Stimulated activated CD4-positive, alpha-beta T cell treated with anti-CD3 and anti-CD28 coated beads, Interleukin-4, amount 100 ng/mL, for 48 hours (primary cell): ENCODE measurements at regions not wholly inside any gene's neighbourhood (a gene's known extent, or its start where the extent isn't known, plus 50 kb on each side); places are given as distances from the start of the nearest gene placed in this dataset.
A peak's percentile ranks its signal among the peaks of the same experiment; 100 is the strongest.

Source experiments
- DNase-seq, 2 donors: peaks; one replicate each; pipeline ENCODE4 v3.0.0-alpha.2; 2020; ENCODE audit warnings: low read depth in 2 of 2

DNA sequence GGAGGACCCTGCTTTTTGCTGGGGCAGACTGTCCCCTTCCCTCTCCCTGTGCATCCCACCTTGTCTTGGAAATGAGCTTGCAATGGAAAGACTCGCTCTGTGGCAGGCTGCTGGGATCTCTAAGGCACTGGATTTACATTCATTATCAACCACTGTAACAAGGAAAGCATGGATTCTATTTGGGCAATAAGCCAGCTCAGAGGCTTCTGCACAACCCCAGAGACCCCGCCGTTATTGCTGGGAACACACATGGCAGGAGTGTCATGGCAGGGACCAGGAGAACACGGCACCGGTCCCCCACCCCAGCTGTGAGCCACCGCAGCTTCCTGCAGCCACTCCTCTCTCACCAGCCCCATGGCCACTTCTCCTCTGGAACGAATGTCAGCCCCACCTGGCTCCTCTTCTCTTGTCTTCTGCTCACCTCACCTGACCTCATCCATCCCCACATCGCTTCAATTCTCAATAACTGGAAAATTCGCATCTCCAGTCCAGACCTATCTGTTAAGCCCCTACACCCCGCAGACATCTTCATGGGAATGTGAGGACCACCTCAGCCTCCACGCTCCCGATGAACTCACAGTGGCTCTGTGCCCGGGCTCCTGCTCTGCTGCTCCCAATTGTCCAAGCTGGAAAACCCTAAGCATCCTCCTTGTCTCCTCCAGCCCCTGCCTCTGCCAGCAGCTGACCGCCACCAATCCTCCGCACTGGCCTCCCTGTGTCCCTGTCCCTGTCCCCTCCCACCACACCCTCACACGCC, 181.5 kb downstream of the USP12 start:
- no peak for DNase-seq

GRCh38 chr13:26989261-26989956, 182.2 kb downstream of the USP12 start:
- no peak for DNase-seq

- no peak for DNase-seq
Observed at GRCh38 chr13:26988059-26988769, 183.4 kb downstream of the USP12 start.

DNA sequence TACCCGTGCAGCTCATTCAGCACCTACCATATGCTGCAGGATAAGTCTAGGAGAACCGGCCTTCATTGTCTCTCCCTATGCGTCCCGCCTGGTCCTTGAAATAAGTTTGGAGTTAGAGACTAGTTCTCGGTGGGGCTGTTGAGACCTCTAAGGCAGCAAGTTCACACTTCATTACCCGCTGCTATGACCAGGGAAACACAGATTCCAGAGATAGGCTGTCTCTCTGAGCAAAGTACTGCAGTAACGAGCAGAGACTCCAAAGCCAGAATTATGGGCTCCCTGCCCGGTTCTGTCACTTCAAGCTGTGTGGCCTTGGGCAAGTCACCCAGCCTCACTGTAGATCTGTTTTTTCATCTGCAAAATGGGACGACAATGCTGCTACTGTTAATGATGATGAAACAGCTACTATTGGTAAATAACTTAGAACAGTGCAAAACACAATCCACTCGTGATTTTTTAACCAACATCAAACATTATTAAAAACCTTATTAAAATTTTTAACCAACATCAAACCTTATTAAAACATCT, 184.1 kb downstream of the USP12 start:
- DNase-seq, result no peak

DNA sequence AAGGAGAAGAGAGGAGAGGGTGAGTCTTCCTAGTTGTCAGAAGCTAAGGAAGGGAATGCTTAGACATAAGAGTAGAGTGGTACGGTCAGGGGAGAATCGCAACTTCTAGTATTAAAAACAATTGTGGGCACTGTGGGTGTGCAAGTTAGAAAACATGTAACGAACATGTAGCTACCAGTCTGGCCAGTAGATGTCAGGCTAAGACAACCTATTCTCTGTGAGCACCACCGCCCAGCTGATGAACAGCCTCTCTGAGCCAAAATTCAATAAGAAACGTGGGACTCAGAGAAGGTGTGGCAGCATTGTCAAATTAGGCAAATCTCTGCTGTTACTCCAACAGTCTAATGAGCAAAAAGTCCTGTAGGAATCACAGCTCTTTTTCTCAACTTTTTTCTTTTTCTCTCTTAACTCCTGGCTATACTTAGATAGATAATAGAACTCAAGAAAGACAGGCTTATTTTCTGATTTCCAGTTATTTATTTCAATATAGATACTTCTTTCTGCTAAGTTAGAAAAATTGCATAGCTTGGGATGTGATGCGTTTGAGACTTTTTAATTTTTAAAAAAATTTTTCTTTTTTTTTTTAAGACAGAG, 186.2 kb downstream of the USP12 start:
- peak; percentile 46 to 49 for DNase-seq

DNA sequence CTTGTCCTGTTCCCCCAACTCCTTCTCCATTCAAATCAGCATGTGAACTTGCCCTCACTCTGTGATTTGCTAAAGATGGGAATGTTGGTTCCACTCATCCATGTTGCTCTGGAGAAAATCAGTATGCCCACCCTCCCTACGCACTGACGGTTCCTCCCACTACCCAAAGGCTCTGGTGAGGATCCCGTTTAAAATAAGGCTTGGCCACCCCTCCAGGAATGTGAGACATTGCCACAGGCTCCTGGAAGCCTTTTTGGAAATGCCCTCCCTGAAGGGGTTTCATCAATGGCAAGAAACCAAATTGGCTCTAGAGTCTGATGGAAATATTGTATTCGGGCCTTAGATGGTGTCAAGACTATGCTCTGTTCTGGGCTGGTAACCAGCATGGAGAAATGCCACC, 187.3 kb downstream of the USP12 start:
- no peak for DNase-seq

DNA sequence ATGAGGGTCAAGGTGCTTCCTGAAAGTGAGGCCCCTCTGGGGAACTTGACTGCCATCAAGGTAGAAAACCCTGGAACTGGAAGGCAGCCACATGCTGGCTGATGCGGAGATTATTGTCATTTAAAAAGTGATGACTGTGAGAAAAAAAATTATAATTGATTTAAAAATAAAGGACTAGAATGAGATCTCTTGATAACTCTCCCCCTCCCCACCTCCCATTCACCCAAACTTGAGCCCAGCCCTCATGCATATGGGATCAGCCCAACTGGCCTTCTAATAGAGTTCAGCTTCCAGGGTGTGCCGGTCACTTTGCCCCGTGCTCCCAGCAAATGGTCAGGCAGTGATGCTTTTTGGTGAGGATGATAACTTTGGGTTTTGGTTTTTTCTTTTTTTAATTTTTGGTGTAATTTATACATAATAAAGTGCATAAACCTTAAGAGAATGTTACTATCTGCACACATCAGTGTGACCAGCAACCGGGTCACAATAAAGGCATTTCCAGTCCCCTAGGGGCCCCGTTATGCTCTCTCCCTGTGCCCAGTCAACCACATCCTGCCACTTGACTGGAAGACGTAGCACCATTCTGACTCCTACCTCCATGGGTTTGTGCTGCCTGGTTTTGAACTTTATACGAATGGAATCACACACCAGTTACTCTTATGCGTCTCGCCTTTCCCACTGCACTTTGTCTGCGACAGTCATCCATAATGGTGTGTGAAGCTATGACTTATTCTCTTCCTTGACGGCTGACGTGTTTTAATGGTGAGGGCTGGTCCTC, 187.9 kb downstream of the USP12 start:
- DNase-seq, result no peak

DNA sequence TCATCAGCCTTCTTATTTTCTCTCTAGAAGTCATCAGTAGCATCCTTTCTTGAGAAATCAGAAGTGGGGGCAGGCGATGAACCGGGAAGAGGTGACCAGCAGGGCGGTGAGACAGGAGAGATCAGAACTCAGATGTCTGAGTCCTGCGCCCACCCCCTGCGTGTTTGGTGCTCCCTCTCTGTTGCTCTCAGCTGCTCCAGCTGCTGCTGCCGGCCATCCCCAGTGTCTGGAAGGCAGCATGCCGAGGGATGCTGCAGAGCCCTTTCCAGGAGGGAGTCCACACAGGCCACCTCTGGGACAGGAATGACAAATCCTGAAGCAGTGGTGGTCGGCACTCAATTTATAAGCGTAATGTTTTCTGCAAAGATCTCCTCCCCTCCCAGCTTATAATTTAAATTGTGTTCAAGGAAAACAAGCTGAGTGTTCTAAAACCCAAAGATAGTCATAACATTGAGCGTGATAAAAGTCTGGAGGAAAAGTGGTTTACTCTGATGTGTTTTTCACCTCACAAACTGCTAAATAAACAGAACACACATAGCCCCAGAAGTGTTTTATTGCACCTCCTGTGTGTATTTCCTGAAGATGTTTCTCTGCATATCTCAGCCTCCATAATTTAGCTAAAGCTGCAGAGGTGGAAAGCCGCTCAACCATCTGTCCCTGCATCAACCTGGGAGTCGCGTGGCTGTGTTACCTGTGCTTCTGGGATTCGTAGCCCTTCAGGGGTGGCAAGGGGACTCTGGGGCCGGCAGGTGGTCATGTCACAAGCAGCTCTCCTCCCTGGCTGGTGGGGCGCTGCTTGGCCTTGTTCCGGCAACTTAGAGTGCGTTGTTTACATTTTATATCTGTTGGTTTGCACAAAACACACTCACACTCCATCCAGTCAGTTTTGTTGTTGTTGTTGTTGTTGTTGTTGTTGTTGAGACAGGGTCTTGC, 191.2 kb downstream of the USP12 start:
- no peak for DNase-seq

DNA sequence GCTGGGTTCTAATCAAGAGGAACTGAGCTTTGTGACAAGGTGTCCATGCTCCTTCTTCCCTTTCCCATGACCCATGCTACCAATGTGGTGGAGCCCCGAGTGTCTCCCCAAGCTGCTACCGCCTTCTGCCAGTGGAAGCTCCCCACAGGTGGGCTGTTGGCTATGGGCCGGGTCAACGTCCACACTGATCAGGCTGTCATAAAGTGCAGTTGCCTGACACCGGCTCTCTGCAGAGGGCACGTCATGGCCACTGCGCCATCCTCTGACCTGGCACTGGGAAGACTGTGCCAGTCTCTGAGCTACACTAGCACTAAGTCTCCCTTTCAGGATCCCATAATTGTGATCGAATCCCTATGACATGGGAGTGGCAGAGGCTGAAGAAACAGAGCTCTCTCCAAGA, 192.3 kb downstream of the USP12 start:
- no peak for DNase-seq

DNA sequence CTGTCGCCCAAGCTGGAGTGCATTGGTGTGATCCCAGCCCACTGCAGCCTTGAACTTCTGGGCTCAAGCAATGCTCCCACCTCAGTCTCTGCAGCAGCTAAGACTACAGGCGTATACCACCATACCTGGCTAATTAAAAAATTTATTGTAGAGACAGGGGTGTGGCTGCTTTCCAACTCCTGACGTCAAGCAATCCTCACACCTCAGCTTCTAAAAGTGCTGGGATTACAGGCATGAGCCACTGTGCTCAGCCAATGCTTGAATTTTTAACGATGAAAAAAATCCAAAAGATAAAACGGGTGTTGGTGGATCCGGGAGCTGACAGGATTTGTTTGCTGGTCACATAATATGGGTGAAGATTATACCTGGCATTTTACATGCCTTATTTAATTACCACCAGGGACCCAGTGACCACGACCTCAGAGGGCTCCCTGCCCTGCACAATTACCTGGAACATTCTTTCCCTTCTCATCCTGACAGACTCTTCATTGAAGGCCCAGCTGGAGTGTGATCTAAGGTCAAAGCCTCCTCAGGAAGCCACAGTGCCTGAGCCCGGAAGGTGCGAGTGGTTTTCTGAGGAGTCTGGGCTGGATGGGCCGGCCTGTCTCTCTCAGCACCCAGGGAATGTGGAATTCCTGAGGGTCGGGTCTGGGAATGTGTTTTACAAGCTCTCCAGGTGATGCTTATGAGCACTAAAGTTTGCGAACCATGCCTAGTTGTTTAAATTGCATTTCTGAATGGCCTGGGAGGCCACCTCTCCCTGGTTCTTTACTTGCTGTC, 193.3 kb downstream of the USP12 start:
- no peak for DNase-seq

DNA sequence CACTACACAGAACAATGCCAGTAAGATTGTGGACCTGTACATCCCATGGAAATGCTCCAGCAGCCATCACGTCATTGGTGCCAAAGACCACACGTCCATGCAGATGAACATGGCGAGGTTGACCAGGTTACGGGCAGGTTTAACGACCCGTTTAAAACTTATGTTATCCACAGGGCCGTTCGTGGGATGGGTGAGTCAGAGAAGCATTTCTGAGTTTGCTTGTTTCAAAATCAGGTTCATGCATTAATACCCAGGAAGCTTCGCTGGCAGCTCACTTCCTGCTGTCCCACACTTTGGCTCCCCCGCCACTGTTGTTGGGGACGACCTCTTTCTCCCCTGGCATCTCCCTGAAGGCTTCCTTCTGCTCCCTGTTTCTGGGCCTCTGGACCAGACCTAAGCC, 194.1 kb downstream of the USP12 start:
- DNase-seq, result no peak

DNA sequence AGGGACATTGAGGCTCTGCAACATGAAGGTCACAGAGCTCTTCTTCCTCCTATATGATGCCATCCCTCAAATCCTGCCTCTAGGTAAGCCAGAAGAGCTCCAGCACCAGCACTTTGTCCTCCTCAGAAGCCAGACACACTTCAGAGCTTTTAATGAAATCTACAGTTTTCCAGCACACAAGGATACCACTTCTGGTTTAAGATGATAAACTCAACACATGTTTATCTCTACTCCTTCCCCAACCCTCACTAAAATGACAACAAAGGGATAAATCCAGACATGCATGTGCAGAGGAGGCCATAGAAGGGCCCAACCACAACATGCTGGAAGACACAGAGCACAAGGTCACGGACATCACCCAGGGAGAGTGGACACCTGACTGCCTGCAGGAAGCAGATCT, 195.3 kb downstream of the USP12 start:
- DNase-seq, result no peak

- no peak for DNase-seq
Observed at GRCh38 chr13:26973946-26974345, 197.7 kb downstream of the USP12 start.

DNA sequence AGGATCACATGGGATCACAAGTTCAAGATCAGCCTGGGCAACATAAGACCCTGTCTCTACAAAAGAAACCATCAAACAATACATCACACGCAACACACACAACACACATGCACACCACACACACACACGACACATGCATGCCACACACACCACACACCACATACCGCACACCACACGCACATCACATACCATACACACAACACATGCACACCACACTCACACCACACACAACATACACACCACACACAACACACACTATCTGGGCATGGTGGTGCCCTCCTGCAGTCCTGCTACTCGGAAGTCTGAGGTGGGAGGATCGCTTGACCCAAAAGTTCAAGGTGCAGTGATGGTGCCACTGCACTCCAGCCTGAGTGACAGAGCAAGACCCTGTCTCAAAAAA, 198.3 kb downstream of the USP12 start:
- no peak for DNase-seq

DNA sequence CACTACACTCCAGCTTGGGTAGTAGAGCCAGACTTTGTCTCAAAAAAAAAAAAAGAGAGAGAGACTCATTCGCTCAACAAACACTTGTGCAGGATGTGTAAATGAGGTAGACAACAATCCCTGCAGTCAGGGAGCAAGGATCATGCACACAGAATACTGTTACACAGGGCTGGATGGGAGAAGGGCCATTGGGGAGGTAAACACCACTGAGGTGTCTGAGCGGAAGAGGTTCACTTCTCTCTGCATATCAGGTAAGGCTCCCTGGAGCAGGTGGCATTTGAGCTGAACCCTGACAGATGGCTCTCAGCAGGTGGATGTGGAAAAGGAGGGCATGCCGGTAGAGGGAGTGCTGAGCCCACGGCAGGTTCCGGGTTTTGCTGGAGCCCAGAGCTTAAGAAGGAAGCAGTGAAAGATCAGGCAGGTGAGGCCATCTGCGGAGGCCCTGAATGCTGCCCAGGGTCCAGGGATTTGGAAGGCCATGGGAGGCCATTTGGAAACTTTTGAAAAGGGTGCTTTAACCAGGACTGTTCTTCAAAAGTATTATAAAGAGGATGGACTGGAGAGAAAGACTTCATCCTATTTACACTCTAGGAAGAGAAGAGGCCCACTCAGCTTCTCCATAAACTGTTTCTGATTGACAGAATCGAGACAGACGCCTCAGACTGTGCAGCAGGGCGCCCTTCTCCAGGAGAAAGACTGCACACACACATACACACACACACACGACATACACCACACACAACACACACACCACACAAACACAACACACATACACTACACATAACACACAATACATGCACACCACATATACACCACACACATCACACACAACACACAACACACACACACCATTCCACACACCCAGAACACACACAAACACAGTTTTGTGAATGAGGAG, 199.4 kb downstream of the USP12 start:
- DNase-seq, result no peak

GRCh38 chr13:26968431-26969341, 202.9 kb downstream of the USP12 start:
- DNase-seq, result no peak
